ENCODE measurements at regions not wholly inside any gene's neighbourhood (a gene's known extent, or its start where the extent isn't known, plus 50 kb on each side); places are given as distances from the start of the nearest gene placed in this dataset.

DNA sequence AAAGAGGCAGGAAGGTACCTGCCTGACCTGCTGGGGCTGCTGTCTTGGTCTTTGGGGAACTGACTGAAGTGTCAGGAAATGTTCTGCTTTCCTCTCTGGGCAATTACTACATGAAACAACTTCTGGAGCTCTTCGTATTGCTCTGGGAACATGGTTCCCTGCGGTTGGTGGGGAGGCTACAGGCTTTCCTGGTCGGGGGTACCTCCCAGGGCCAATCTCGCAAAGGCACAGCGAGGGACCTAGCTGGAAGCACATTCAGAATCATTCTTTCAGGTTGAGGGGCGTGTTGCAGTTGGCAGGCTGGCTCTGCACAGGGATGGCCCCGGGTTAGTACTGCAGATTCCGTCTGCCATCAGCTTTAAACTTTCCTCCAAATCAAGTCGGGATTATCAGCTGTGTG, 88.9 kb upstream of the RANBP3L start:
- TF ChIP-seq, protein P1, sequence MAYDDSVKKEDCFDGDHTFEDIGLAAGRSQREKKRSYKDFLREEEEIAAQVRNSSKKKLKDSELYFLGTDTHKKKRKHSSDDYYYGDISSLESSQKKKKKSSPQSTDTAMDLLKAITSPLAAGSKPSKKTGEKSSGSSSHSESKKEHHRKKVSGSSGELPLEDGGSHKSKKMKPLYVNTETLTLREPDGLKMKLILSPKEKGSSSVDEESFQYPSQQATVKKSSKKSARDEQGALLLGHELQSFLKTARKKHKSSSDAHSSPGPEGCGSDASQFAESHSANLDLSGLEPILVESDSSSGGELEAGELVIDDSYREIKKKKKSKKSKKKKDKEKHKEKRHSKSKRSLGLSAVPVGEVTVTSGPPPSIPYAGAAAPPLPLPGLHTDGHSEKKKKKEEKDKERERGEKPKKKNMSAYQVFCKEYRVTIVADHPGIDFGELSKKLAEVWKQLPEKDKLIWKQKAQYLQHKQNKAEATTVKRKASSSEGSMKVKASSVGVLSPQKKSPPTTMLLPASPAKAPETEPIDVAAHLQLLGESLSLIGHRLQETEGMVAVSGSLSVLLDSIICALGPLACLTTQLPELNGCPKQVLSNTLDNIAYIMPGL (CRISPR knock-in tag; IDR thresholded peaks at IDR 0.05; ENCODE audit: borderline replicate concordance): no peak
- TF ChIP-seq RCOR1 (IDR thresholded peaks at IDR 0.05; ENCODE audit: low read depth, low read length): no peak
- TF ChIP-seq, protein P2, sequence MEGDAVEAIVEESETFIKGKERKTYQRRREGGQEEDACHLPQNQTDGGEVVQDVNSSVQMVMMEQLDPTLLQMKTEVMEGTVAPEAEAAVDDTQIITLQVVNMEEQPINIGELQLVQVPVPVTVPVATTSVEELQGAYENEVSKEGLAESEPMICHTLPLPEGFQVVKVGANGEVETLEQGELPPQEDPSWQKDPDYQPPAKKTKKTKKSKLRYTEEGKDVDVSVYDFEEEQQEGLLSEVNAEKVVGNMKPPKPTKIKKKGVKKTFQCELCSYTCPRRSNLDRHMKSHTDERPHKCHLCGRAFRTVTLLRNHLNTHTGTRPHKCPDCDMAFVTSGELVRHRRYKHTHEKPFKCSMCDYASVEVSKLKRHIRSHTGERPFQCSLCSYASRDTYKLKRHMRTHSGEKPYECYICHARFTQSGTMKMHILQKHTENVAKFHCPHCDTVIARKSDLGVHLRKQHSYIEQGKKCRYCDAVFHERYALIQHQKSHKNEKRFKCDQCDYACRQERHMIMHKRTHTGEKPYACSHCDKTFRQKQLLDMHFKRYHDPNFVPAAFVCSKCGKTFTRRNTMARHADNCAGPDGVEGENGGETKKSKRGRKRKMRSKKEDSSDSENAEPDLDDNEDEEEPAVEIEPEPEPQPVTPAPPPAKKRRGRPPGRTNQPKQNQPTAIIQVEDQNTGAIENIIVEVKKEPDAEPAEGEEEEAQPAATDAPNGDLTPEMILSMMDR (IDR thresholded peaks at IDR 0.05): no peak
- no peak for TF ChIP-seq EP300 (IDR thresholded peaks at IDR 0.05)
- TF ChIP-seq, protein P3, sequence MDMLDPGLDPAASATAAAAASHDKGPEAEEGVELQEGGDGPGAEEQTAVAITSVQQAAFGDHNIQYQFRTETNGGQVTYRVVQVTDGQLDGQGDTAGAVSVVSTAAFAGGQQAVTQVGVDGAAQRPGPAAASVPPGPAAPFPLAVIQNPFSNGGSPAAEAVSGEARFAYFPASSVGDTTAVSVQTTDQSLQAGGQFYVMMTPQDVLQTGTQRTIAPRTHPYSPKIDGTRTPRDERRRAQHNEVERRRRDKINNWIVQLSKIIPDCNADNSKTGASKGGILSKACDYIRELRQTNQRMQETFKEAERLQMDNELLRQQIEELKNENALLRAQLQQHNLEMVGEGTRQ (IDR thresholded peaks at IDR 0.05): no peak
- no peak for TF ChIP-seq SREBF2 (IDR thresholded peaks at IDR 0.05)
- TF ChIP-seq, protein P4, sequence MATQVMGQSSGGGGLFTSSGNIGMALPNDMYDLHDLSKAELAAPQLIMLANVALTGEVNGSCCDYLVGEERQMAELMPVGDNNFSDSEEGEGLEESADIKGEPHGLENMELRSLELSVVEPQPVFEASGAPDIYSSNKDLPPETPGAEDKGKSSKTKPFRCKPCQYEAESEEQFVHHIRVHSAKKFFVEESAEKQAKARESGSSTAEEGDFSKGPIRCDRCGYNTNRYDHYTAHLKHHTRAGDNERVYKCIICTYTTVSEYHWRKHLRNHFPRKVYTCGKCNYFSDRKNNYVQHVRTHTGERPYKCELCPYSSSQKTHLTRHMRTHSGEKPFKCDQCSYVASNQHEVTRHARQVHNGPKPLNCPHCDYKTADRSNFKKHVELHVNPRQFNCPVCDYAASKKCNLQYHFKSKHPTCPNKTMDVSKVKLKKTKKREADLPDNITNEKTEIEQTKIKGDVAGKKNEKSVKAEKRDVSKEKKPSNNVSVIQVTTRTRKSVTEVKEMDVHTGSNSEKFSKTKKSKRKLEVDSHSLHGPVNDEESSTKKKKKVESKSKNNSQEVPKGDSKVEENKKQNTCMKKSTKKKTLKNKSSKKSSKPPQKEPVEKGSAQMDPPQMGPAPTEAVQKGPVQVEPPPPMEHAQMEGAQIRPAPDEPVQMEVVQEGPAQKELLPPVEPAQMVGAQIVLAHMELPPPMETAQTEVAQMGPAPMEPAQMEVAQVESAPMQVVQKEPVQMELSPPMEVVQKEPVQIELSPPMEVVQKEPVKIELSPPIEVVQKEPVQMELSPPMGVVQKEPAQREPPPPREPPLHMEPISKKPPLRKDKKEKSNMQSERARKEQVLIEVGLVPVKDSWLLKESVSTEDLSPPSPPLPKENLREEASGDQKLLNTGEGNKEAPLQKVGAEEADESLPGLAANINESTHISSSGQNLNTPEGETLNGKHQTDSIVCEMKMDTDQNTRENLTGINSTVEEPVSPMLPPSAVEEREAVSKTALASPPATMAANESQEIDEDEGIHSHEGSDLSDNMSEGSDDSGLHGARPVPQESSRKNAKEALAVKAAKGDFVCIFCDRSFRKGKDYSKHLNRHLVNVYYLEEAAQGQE (IDR thresholded peaks at IDR 0.05): no peak
- no peak for TF ChIP-seq SMC3 (IDR thresholded peaks at IDR 0.05)
- no peak for TF ChIP-seq NR3C1 (IDR thresholded peaks at IDR 0.05)
- TF ChIP-seq, protein P5, sequence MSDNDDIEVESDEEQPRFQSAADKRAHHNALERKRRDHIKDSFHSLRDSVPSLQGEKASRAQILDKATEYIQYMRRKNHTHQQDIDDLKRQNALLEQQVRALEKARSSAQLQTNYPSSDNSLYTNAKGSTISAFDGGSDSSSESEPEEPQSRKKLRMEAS (IDR thresholded peaks at IDR 0.05): no peak
